GM23338 (cell line): ENCODE measurements at regions not wholly inside any gene's neighbourhood (a gene's known extent, or its start where the extent isn't known, plus 50 kb on each side); places are given as distances from the start of the nearest gene placed in this dataset.

Source experiments
- ATAC-seq: fragments of 200-7000 bp; cut with Tn5 transposase; 3 replicates; pipeline ENCODE4 v1.9.1; 2020
- DNase-seq: peaks from one replicate; pipeline ENCODE4 v3.0.0-alpha.2; 2015; ENCODE audit warnings: low spot score
- H2AFZ ChIP-seq: fragments of 200-600 bp; sonication (generic); 2 replicates; pipeline ENCODE4 v1.8.0; 2016; ENCODE audit warnings: antibody characterized with exemption, mild to moderate bottlenecking, moderate library complexity
- H3F3A ChIP-seq: fragments of 200-600 bp; sonication (generic); replicated peaks from 2 replicates; pipeline ENCODE4 v1.8.0; 2017; ENCODE audit warnings: antibody characterized with exemption, mixed run types, low read depth
- H3K27ac ChIP-seq: fragments of 200-600 bp; sonication (generic); 2 replicates; pipeline ENCODE4 v1.6.1; 2016; ENCODE audit warnings: low read depth
- H3K27me3 ChIP-seq: fragments of 200-600 bp; sonication (generic); 2 replicates; pipeline ENCODE4 v1.8.0; 2016; ENCODE audit warnings: mild to moderate bottlenecking, mixed run types, moderate library complexity; ENCODE audit not compliant: insufficient read depth
- H3K36me3 ChIP-seq: fragments of 200-600 bp; sonication (generic); 2 replicates; pipeline ENCODE4 v1.8.0; 2016; ENCODE audit warnings: mild to moderate bottlenecking; ENCODE audit not compliant: insufficient read depth
- H3K4me1 ChIP-seq: fragments of 200-600 bp; sonication (generic); 2 replicates; pipeline ENCODE4 v1.8.0; 2016; ENCODE audit warnings: mild to moderate bottlenecking, moderate library complexity; ENCODE audit not compliant: insufficient read depth
- H3K4me2 ChIP-seq: fragments of 200-600 bp; sonication (generic); 2 replicates; pipeline ENCODE4 v1.7.1; 2017; ENCODE audit warnings: mixed run types
- H3K4me3 ChIP-seq: fragments of 200-600 bp; sonication (generic); 2 replicates; pipeline ENCODE4 v1.6.1; 2016; ENCODE audit warnings: mixed run types
- H3K79me2 ChIP-seq: fragments of 200-600 bp; sonication (generic); replicated peaks from 2 replicates; pipeline ENCODE4 v1.8.0; 2017; ENCODE audit warnings: mild to moderate bottlenecking; ENCODE audit not compliant: insufficient read depth
- H3K9me2 ChIP-seq: fragments of 200-600 bp; sonication (generic); 2 replicates; pipeline ENCODE4 v1.8.0; 2017; ENCODE audit not compliant: insufficient read depth
- H4K20me1 ChIP-seq: fragments of 200-600 bp; sonication (generic); replicated peaks from 2 replicates; pipeline ENCODE4 v1.8.0; 2017; ENCODE audit warnings: mild to moderate bottlenecking; ENCODE audit not compliant: insufficient read depth
- H3K27ac Mint-ChIP-seq: 2 replicates; pipeline ENCODE4 v1.8.0; 2020; ENCODE audit warnings: inconsistent platforms, mild to moderate bottlenecking, moderate library complexity, mixed read lengths
- H3K27me3 Mint-ChIP-seq: 3 replicates; pipeline ENCODE4 v1.8.0; 2022; ENCODE audit warnings: low read depth, mild to moderate bottlenecking, moderate library complexity, mixed read lengths, inconsistent platforms; ENCODE audit not compliant: insufficient read depth, poor library complexity
- H3K36me3 Mint-ChIP-seq: 3 replicates; pipeline ENCODE4 v1.8.0; 2021; ENCODE audit warnings: low read depth, mild to moderate bottlenecking, inconsistent platforms, moderate library complexity, mixed read lengths
- H3K4me1 Mint-ChIP-seq: 3 replicates; pipeline ENCODE4 v1.8.0; 2020; ENCODE audit warnings: mild to moderate bottlenecking, inconsistent platforms, mixed read lengths
- H3K4me3 Mint-ChIP-seq: 3 replicates; pipeline ENCODE4 v1.8.0; 2021; ENCODE audit warnings: moderate library complexity, mild to moderate bottlenecking, inconsistent platforms, mixed read lengths
- H3K9me3 Mint-ChIP-seq: 3 replicates; pipeline ENCODE4 v1.8.0; 2020; ENCODE audit warnings: moderate library complexity, mild to moderate bottlenecking, inconsistent platforms, mixed read lengths
- CREB1 ChIP-seq: fragments of 250-450 bp; sonication (Bioruptor Pico); IDR thresholded peaks from 2 replicates; pipeline ENCODE4 v1.5.0; 2020; ENCODE audit warnings: low read depth, mild to moderate bottlenecking, moderate library complexity
- CTCF ChIP-seq, 2 experiments: fragments of 200-600 bp in 1 of 2; sonication (generic) in 1 of 2; conservative IDR thresholded peaks; 2 replicates each; pipeline versions ENCODE4 v1.5.1 to v1.6.1; 2016 to 2017; ENCODE audit warnings: antibody characterized with exemption in 2 of 2, low read depth in 2 of 2, mild to moderate bottlenecking in 2 of 2, moderate library complexity in 1 of 2
- EZH2 ChIP-seq: fragments of 200-600 bp; sonication (generic); IDR thresholded peaks from one replicate; pipeline ENCODE4 v1.8.0; 2017; ENCODE audit warnings: antibody characterized with exemption, mild to moderate bottlenecking, low read depth; ENCODE audit not compliant: unreplicated experiment
- NANOG ChIP-seq: IDR thresholded peaks from 2 replicates; pipeline ENCODE4 v1.6.1; 2016; ENCODE audit warnings: antibody characterized with exemption, borderline replicate concordance
- POLR2AphosphoS5 ChIP-seq: IDR thresholded peaks from 2 replicates; pipeline ENCODE4 v1.6.1; 2016; ENCODE audit warnings: antibody characterized with exemption, low read depth
- STAT1 ChIP-seq: IDR thresholded peaks from one replicate; pipeline ENCODE4 v1.6.1; 2016; ENCODE audit warnings: antibody characterized with exemption; ENCODE audit not compliant: unreplicated experiment
- ZNF114 ChIP-seq: fragments of 250-450 bp; sonication (Bioruptor Pico); IDR thresholded peaks from 2 replicates; pipeline ENCODE4 v1.5.0; 2020; ENCODE audit warnings: mild to moderate bottlenecking, moderate library complexity
- ZNF331 ChIP-seq: fragments of 250-450 bp; sonication (Bioruptor Pico); IDR thresholded peaks from 2 replicates; pipeline ENCODE4 v1.5.0; 2020; ENCODE audit warnings: low read depth, mild to moderate bottlenecking, moderate library complexity
- ZNF462 ChIP-seq: fragments of 250-450 bp; sonication (Bioruptor Pico); IDR thresholded peaks from 2 replicates; pipeline ENCODE4 v1.5.0; 2020; ENCODE audit warnings: mild to moderate bottlenecking, moderate library complexity

- ATAC-seq = no peak
- Histone ChIP-seq H3K9me2 (peaks cover 9% of the 10 kb centered on the region; the same call in 1 of the 2 replicates), H3K4me3 (no peak overlapping the region), H3F3A (no peaks in the 10 kb centered on the region), H3K4me2 (no peak overlapping the region), H3K79me2 (no peaks in the 10 kb centered on the region), H4K20me1 (no peaks in the 10 kb centered on the region), H3K36me3 (no peaks in the 10 kb centered on the region), H3K27me3 (no peaks in the 10 kb centered on the region), H3K27ac (no peak overlapping the region), H2AFZ (no peak overlapping the region), H3K4me1 (no peaks in the 10 kb centered on the region)
- Mint-ChIP-seq H3K4me3 (no peak overlapping the region), H3K4me1 (no peaks in the 10 kb centered on the region), H3K27ac (no peak overlapping the region; the same call in 1 of the 2 replicates), H3K27me3 (no peaks in the 10 kb centered on the region), H3K9me3 (no peaks in the 10 kb centered on the region; the same call in 1 of the 3 replicates), H3K36me3 (no peaks in the 10 kb centered on the region; the same call in 2 of the 3 replicates)
- no peak for DNase-seq
- no peak for TF ChIP-seq NANOG
Observed at GRCh38 chr4:188869581-188869980, 730.3 kb downstream of the TRIML1 start.

GRCh38 chr4:188872809-188873208 lies 733.6 kb downstream of the TRIML1 start:
- H3K27me3 Mint-ChIP-seq = no peaks in the 10 kb centered on the region
- H3K4me3 ChIP-seq = no peak overlapping the region
- DNase-seq (no peak), ATAC-seq (no peak)
- no peak overlapping the region for H3K4me2 ChIP-seq
- H3K27ac Mint-ChIP-seq = no peak overlapping the region
- no peaks in the 10 kb centered on the region for H3K4me1 Mint-ChIP-seq
- no peak for TF ChIP-seq POLR2AphosphoS5
- TF ChIP-seq CTCF (conservative IDR thresholded peaks at IDR 0.05; ENCODE audit: low read depth in 2 of 2) = no peak
- TF ChIP-seq STAT1 = no peak
- no peak for TF ChIP-seq CREB1
- no peaks in the 10 kb centered on the region for H4K20me1 ChIP-seq
- no peaks in the 10 kb centered on the region for H3K4me1 ChIP-seq
- H2AFZ ChIP-seq = no peak overlapping the region
- peaks cover 9% of the 10 kb centered on the region; the same call in 1 of the 2 replicates for H3K9me2 ChIP-seq
- no peak overlapping the region for H3K27ac ChIP-seq
- H3F3A ChIP-seq = no peaks in the 10 kb centered on the region
- H3K27me3 ChIP-seq = no peaks in the 10 kb centered on the region
- no peaks in the 10 kb centered on the region for H3K36me3 Mint-ChIP-seq
- H3K36me3 ChIP-seq = no peaks in the 10 kb centered on the region
- H3K9me3 Mint-ChIP-seq = no peaks in the 10 kb centered on the region; the same call in 1 of the 3 replicates
- no peaks in the 10 kb centered on the region for H3K79me2 ChIP-seq
- H3K4me3 Mint-ChIP-seq = no peak overlapping the region

GRCh38 chr4:188876881-188877280 lies 737.6 kb downstream of the TRIML1 start:
- Histone ChIP-seq H3K27ac (no peak overlapping the region), H3K27me3 (no peaks in the 10 kb centered on the region), H3K4me2 (no peak overlapping the region), H3K4me1 (no peaks in the 10 kb centered on the region), H3K36me3 (no peaks in the 10 kb centered on the region), H3K9me2 (no peaks in the 10 kb centered on the region), H3K79me2 (no peaks in the 10 kb centered on the region), H3F3A (no peaks in the 10 kb centered on the region), H3K4me3 (no peak overlapping the region), H4K20me1 (no peaks in the 10 kb centered on the region), H2AFZ (0 out of 2 replicates have a peak overlapping the region, but pooled peaks have one; percentile 38)
- Mint-ChIP-seq H3K4me1 (no peaks in the 10 kb centered on the region), H3K4me3 (no peak overlapping the region), H3K27ac (no peak overlapping the region), H3K36me3 (no peaks in the 10 kb centered on the region), H3K9me3 (no peaks in the 10 kb centered on the region), H3K27me3 (no peaks in the 10 kb centered on the region)
- DNase-seq (no peak), ATAC-seq (no peak)
- TF ChIP-seq ZNF331 (no peak), STAT1 (no peak), POLR2AphosphoS5 (no peak), EZH2 (no peak), ZNF114 (no peak), ZNF462 (CRISPR knock-in tag) (no peak)
